Ishikawa (cell line): ENCODE measurements at regions not wholly inside any gene's neighbourhood (a gene's known extent, or its start where the extent isn't known, plus 50 kb on each side); places are given as distances from the start of the nearest gene placed in this dataset.

Experiments used
- EP300 ChIP-seq: IDR thresholded peaks from 2 replicates; pipeline ENCODE4 v1.6.1; 2012; ENCODE audit warnings: borderline replicate concordance
- FOXM1 ChIP-seq: IDR thresholded peaks from 2 replicates; pipeline ENCODE4 v1.6.1; 2012; ENCODE audit warnings: low read depth, borderline replicate concordance
- REST ChIP-seq: IDR thresholded peaks from 2 replicates; pipeline ENCODE4 v1.6.1; 2012; ENCODE audit warnings: low read depth, mild to moderate bottlenecking
- TF ChIP-seq, protein P1 (sequence below): IDR thresholded peaks from 2 replicates; pipeline ENCODE4 v1.6.1; 2012

DNA sequence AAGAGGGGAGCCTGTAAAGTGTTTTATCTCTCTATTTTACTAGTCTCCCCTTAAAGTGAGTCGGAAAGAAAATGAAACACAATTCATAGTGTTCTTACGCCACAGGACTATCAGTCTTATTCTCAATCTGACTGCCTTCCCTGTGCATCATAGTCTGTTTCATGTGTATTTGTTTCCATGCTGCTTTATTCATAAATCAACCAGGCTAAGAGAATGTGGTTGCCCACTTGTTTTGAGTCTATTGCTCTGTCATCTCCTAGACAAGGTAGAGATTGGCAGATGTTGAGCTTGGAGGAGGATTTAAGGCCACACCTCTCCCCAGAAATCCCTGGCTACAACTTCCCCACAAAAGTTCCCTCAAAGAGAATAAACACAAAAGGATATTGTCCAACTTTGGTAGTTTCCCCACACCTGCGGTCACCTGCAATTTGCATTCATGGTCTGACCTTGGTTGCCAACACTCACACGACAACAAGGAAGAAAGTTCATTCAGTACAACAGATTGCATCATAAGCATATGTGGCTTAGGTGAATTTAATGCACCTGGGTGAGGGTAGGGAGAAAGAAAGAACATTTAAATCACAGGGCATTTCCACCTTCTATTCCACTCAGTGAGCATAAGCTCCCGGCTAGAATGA lies 167.1 kb upstream of the FBXL4 start:
- no peak for TF ChIP-seq FOXM1
- no peak for TF ChIP-seq EP300
- TF ChIP-seq REST = no peak
- TF ChIP-seq, protein P1, sequence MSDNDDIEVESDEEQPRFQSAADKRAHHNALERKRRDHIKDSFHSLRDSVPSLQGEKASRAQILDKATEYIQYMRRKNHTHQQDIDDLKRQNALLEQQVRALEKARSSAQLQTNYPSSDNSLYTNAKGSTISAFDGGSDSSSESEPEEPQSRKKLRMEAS = no peak
